ENCODE measurements at regions not wholly inside any gene's neighbourhood (a gene's known extent, or its start where the extent isn't known, plus 50 kb on each side); places are given as distances from the start of the nearest gene placed in this dataset.

GRCh38 chr3:66602691-66603090 lies 101.9 kb upstream of the LRIG1 start:
- TF ChIP-seq POLR2A (IDR thresholded peaks at IDR 0.05), result no peak
- no peak for TF ChIP-seq CTCF (IDR thresholded peaks at IDR 0.05)
- H3K9me3 ChIP-seq (replicated peaks in 1 of 3), result no peaks in the 10 kb centered on the region
- 77 to 83% (median 81%) methylated on average over 5 of the region's 5 CpGs for WGBS, 4 donors
- no peaks in the 10 kb centered on the region for H3K36me3 ChIP-seq (replicated peaks in 1 of 2)
- H3K4me3 ChIP-seq, result no peak overlapping the region
- intact Hi-C loops (cut with DNase I), result no loop called here
- DNase-seq, result no peak
- H3K4me1 ChIP-seq (replicated peaks in 1 of 2), result no peaks in the 10 kb centered on the region
- no peaks in the 10 kb centered on the region for H3K27me3 ChIP-seq
- H3K27ac ChIP-seq, result no peak overlapping the region

- H3K4me1 ChIP-seq (replicated peaks in 1 of 2), result no peaks in the 10 kb centered on the region
- no peak overlapping the region for H3K27ac ChIP-seq
- WGBS, 4 donors, result 59 to 69% (median 63%) methylated on average over 4 of the region's 4 CpGs
- TF ChIP-seq POLR2A (IDR thresholded peaks at IDR 0.05) (no peak), CTCF (IDR thresholded peaks at IDR 0.05) (no peak)
- no peak overlapping the region for H3K4me3 ChIP-seq
- no peaks in the 10 kb centered on the region for H3K27me3 ChIP-seq
- intact Hi-C loops (cut with DNase I), result no loop called here
- H3K36me3 ChIP-seq (replicated peaks in 1 of 2), result no peaks in the 10 kb centered on the region
- H3K9me3 ChIP-seq (replicated peaks in 1 of 3), result no peaks in the 10 kb centered on the region
- DNase-seq, result no peak
Observed at GRCh38 chr3:66603151-66603611, 102.4 kb upstream of the LRIG1 start.

- 27 to 46% (median 42%) methylated on average over 1 of the region's 1 CpG for WGBS, 4 donors
- Histone ChIP-seq H3K36me3 (replicated peaks in 1 of 2) (no peaks in the 10 kb centered on the region), H3K4me3 (no peak overlapping the region), H3K27ac (no peak overlapping the region), H3K4me1 (replicated peaks in 1 of 2) (no peaks in the 10 kb centered on the region), H3K27me3 (no peaks in the 10 kb centered on the region), H3K9me3 (replicated peaks in 1 of 3) (no peaks in the 10 kb centered on the region)
- TF ChIP-seq POLR2A (IDR thresholded peaks at IDR 0.05) (no peak), CTCF (IDR thresholded peaks at IDR 0.05) (no peak)
- intact Hi-C loops (cut with DNase I), result no loop called here
- no peak for DNase-seq
Observed at GRCh38 chr3:66604481-66604880, 103.7 kb upstream of the LRIG1 start.

- Histone ChIP-seq H3K4me1 (replicated peaks in 1 of 2) (no peaks in the 10 kb centered on the region), H3K4me3 (no peak overlapping the region), H3K27me3 (no peaks in the 10 kb centered on the region), H3K9me3 (replicated peaks in 1 of 3) (no peaks in the 10 kb centered on the region), H3K27ac (no peak overlapping the region), H3K36me3 (replicated peaks in 1 of 2) (no peaks in the 10 kb centered on the region)
- WGBS, 4 donors, result 64 to 100% (median 87%) methylated on average over 1 of the region's 1 CpG
- intact Hi-C loops (cut with DNase I), result no loop called here
- TF ChIP-seq CTCF (IDR thresholded peaks at IDR 0.05) (no peak), POLR2A (IDR thresholded peaks at IDR 0.05) (no peak)
- no peak for DNase-seq
Observed at GRCh38 chr3:66606126-66606525, 105.3 kb upstream of the LRIG1 start.

All from adrenal gland (tissue), 9 donors.